ENCODE measurements at regions not wholly inside any gene's neighbourhood (a gene's known extent, or its start where the extent isn't known, plus 50 kb on each side); places are given as distances from the start of the nearest gene placed in this dataset.
"Not testable (repeated sequence)": the region's sequence is repeated elsewhere in the genome, so short reads cannot be mapped to it uniquely, and the experiment has no call there.

GRCh38 chr22:33971561-33971961 is 51.3 kb upstream of the LARGE1 start:
- DNase-seq (ENCODE audit: low spot score in 2 of 2) (no peak), ATAC-seq (no peak)
- H3K27ac Mint-ChIP-seq: no peak overlapping the region
- no peaks in the 10 kb centered on the region for H3K9me3 Mint-ChIP-seq
- peaks cover 0 to 5% of the 10 kb centered on the region in 2 donors for H3K36me3 Mint-ChIP-seq

DNA sequence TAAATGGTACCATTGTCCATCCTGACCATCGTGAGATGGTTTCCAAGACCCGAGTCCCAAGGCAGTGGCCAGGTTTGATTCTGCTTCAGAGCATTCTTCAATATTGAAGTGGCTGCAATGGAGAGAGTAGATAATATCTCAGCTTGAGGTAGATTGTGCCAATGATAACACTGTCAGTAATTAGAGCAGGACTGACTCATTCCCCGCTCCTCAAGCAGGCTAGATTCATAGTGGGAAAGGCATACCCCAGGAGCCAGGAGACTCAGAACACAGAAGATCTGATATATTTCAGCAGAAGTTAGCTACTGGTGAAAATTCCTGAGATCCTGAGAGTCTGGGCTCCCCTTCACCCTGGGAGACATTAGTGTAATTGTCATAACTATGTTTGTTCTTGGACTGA is 55.6 kb upstream of the LARGE1 start:
- ATAC-seq (no peak), DNase-seq (ENCODE audit: low spot score in 2 of 2) (no peak)
- Mint-ChIP-seq H3K9me3 (no peaks in the 10 kb centered on the region), H3K36me3 (peaks cover 0 to 5% of the 10 kb centered on the region in 2 donors), H3K27ac (no peak overlapping the region)

DNA sequence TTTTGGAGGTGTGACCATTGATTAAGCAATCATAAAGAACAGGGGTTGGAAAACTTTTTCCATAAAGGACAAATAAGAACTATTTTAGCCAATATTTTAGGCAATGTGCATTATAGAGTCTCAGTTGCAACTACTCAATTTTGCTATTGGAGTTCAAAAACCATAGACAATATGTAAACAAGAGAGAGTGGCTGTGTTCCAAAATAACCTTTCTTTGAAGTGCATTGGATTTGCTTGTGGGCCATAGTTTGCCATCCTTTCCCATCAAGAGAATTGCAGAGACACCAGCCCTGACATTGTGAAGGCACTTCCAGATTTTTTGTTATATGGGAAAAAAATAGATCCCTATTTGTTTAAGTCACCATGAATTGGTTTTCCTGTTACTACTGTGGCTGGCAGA is 63.3 kb upstream of the LARGE1 start:
- ATAC-seq (no peak), DNase-seq (ENCODE audit: low spot score in 2 of 2) (no peak)
- peaks cover 0 to 4% of the 10 kb centered on the region in 2 donors for H3K9me3 Mint-ChIP-seq

GRCh38 chr22:33984211-33984610 is 63.9 kb upstream of the LARGE1 start:
- Mint-ChIP-seq H3K9me3 (peaks cover 0 to 4% of the 10 kb centered on the region in 2 donors), H3K36me3 (no peaks in the 10 kb centered on the region), H3K27ac (no peak overlapping the region)
- no peak for DNase-seq (ENCODE audit: low spot score in 2 of 2)
- no peak for ATAC-seq

More for the DNA sequence above, 63.3 kb upstream of the LARGE1 start:
- no peaks in the 10 kb centered on the region for H3K36me3 Mint-ChIP-seq
- no peak overlapping the region for H3K27ac Mint-ChIP-seq

GRCh38 chr22:33984656-33985285 is 64.5 kb upstream of the LARGE1 start:
- ATAC-seq: no peak
- peaks cover 0 to 4% of the 10 kb centered on the region in 2 donors for H3K9me3 Mint-ChIP-seq
- no peak overlapping the region for H3K27ac Mint-ChIP-seq
- H3K36me3 Mint-ChIP-seq: no peaks in the 10 kb centered on the region
- DNase-seq (ENCODE audit: low spot score in 2 of 2): no peak

- Mint-ChIP-seq H3K27ac (no peak overlapping the region), H3K36me3 (no peaks in the 10 kb centered on the region), H3K9me3 (peaks cover 0 to 4% of the 10 kb centered on the region in 2 donors)
- no peak for DNase-seq (ENCODE audit: low spot score in 2 of 2)
- no peak for ATAC-seq
These were observed 65.2 kb upstream of the LARGE1 start for GRCh38 chr22:33985506-33985905.

DNA sequence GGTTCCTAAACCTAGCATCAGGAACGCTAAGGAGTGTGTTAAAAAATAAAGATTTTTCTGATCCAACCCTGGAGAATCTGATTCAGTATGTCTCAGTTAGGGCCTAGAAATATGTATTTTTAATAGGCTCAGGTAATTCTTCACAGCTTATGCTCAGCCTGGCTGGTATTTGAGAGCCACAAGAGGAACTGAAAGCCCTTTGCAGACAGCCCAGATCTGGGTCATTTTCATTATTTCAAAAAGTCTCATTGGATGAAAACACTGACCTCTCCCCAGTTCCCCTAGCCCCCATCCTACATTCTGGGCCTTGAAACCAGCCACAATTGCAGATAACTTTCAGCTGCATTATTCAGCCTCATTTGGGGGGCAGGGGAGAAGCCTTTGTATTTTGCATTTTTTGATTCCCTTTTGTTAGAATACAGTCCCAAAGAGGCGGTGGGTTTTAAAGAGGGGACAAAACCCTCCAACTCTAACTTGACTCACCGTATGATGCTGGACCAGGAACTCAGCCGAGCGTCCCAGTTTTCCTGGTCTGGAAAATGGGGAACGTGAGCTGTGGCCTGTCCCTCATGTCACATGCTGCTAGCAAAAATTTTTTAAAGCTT is 66.0 kb upstream of the LARGE1 start:
- peaks cover 0 to 4% of the 10 kb centered on the region in 2 donors for H3K9me3 Mint-ChIP-seq
- DNase-seq (ENCODE audit: low spot score in 2 of 2): no peak
- no peak overlapping the region for H3K27ac Mint-ChIP-seq
- ATAC-seq: no peak
- H3K36me3 Mint-ChIP-seq: no peaks in the 10 kb centered on the region

- Mint-ChIP-seq H3K27ac (no peak overlapping the region), H3K36me3 (no peaks in the 10 kb centered on the region), H3K9me3 (peaks cover 0 to 4% of the 10 kb centered on the region in 2 donors)
- ATAC-seq (no peak), DNase-seq (ENCODE audit: low spot score in 2 of 2) (no peak)
These were observed 66.7 kb upstream of the LARGE1 start for GRCh38 chr22:33986954-33987353.

- H3K36me3 Mint-ChIP-seq; DNase-seq (ENCODE audit: low spot score in 2 of 2); H3K27ac Mint-ChIP-seq; H3K9me3 Mint-ChIP-seq; ATAC-seq: not testable (repeated sequence)
These were observed 69.0 kb upstream of the LARGE1 start for GRCh38 chr22:33989263-33989662.

DNA sequence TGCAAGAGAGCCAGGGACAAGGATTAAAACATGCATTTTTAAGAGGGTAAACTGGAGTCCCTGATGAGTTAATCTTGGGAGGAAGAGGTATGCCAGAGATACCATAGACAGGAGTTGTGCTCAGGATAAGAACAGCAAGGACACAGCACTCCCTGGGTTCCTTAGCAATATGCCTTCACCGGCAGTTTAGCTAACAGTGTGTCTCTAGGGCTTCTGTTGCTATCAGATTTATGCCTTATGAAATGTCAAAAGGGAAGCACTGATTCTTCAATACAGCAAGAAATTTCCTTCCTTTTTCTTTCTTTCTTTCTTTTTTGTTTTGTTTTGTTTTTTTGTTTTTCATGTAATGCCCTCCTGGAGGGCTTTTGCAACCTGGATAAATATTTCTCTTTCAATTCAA is 71.3 kb upstream of the LARGE1 start:
- Mint-ChIP-seq H3K27ac (no peak overlapping the region), H3K36me3 (no peaks in the 10 kb centered on the region), H3K9me3 (peaks cover 0 to 7% of the 10 kb centered on the region in 2 donors)
- ATAC-seq (no peak), DNase-seq (ENCODE audit: low spot score in 2 of 2) (no peak)

- H3K27ac Mint-ChIP-seq: no peak overlapping the region
- ATAC-seq (no peak), DNase-seq (ENCODE audit: low spot score in 2 of 2) (no peak)
- peaks cover 16 to 24% of the 10 kb centered on the region in 2 donors for H3K9me3 Mint-ChIP-seq
- H3K36me3 Mint-ChIP-seq: peaks cover 0 to 7% of the 10 kb centered on the region in 2 donors
These were observed 76.5 kb upstream of the LARGE1 start for GRCh38 chr22:33996824-33997223.

GRCh38 chr22:34000879-34001526 is 80.7 kb upstream of the LARGE1 start:
- H3K9me3 Mint-ChIP-seq: peaks cover 23 to 33% of the 10 kb centered on the region in 2 donors
- H3K27ac Mint-ChIP-seq: no peak overlapping the region
- H3K36me3 Mint-ChIP-seq: peaks cover 0 to 12% of the 10 kb centered on the region in 2 donors
- no peak for ATAC-seq
- no peak for DNase-seq (ENCODE audit: low spot score in 2 of 2)

DNA sequence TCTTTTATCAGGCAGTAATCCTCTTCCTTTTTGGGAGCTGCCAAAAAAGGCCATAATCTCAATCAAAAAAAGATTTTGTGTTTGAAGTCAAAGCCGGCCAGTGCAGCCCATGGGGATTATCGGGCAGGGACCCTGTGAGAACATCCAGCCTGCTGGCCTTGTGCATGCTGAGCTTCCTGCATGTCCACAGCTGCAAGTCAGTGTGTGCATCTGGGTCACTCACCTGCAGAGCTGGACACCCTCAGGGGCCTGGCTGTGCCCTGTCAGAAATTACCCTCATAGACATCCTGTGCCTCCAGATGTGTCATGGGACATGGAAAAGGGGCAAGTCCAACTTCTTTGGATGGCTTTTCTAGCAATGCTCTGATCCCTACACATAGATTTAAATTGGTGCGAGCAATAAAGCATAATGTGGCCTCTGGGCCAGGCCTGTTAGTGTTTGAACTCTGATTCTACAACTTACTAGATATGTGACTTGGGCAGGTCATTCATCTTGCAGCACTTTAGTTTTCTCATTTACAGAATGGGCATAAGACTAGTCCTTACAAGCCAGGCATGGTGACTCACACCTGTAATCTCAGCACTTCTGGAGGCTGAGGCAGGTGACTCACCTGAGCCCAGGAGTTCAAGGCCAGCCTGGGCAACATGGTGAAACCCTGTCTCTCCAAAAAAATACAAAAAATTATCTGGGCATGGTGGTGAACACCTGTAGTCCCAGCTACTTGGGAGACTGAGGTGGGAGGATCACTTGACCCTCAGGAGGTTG is 81.6 kb upstream of the LARGE1 start:
- Mint-ChIP-seq H3K27ac (no peak overlapping the region), H3K36me3 (peaks cover 0 to 12% of the 10 kb centered on the region in 2 donors), H3K9me3 (peaks cover 23 to 33% of the 10 kb centered on the region in 2 donors)
- no peak for ATAC-seq
- DNase-seq (ENCODE audit: low spot score in 2 of 2): no peak

DNA sequence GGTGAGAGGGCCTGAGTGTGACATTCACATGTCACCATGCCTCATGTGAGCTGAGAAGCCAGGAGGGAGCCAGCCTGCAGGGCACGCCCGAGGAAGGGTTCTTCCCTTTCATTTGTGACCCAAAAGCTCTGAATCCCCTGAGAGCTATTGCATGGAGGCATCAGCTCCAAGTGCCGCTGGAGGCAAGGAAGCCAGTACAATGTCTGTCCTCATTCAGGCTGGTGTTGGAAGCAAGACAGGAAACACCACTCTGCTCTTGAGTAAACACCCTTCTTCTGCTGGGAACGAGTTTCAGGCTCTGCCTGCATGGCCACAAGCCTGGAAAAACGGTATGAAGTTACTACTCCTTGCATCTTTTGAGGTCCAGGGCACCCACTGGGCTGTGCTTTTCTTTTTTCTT is 83.8 kb upstream of the LARGE1 start:
- DNase-seq (ENCODE audit: low spot score in 2 of 2): no peak
- Mint-ChIP-seq H3K36me3 (peaks cover 0 to 5% of the 10 kb centered on the region in 2 donors), H3K9me3 (peaks cover 19 to 27% of the 10 kb centered on the region in 2 donors), H3K27ac (no peak overlapping the region)
- no peak for ATAC-seq

DNA sequence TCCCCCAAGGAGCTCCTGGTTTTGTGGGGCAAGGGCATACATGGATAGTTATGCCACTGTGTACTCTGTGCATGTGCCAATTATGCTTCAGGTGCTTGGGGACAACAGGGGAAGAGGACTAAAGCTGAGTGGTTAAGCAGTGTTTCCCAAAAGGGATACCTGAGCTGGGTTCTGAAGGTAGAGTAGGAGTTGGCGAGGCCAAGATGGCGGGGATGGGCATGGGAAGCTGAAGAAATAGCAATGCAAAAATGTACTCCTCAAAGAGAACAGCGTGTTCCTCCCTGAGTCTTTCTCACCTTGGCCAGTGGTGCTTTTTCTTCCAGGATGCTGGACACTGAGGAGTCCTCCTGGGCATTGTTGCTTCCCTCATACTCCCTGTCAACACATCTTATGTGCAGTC is 90.0 kb upstream of the LARGE1 start:
- no peak for DNase-seq (ENCODE audit: low spot score in 2 of 2)
- peaks cover 0 to 8% of the 10 kb centered on the region in 2 donors for H3K36me3 Mint-ChIP-seq
- no peak for ATAC-seq
- H3K9me3 Mint-ChIP-seq: peaks cover 23 to 31% of the 10 kb centered on the region in 2 donors
- H3K27ac Mint-ChIP-seq: no peak overlapping the region

DNA sequence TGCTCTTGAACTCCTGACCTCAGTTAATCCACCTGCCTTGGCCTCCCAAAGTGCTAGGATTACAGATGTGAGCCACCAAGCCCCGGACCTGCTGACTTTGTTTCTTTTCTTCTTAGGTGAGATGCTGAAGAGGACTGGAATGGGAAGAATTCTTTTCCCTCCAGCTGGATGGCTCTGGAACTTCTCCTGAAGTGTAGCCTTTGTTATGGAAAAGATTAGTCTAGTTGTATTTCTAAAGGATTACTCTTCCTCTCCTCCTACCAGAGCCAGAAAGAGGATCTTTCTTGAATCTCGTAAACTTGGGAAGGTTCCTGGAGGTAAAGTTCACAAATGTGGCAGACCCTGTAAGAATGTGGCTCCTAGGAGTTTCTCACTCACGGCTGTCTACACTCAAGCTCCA is 95.4 kb upstream of the LARGE1 start:
- no peak overlapping the region for H3K27ac Mint-ChIP-seq
- H3K9me3 Mint-ChIP-seq: peaks cover 17 to 29% of the 10 kb centered on the region in 2 donors
- DNase-seq (ENCODE audit: low spot score in 2 of 2) (no peak), ATAC-seq (no peak)
- H3K36me3 Mint-ChIP-seq: peaks cover 6 to 14% of the 10 kb centered on the region in 2 donors

DNA sequence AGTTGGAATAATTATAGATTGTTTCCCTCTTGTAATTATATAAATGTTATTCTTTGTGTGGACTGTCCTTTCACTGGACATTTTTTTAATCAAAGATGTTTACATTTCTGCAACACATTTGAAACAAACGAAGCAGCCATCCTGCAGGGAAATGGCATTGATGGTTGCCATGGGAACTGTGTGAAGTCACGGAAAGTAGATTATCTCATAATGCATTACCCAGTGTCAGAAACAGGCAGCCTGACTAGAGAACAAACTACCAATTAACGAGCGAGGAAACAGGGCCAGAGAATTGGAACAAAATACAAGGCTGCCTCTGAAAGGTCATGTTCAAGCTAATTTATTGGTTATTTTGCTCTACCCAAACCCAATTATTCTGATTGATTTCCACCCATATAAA is 96.9 kb upstream of the LARGE1 start:
- H3K36me3 Mint-ChIP-seq: peaks cover 6 to 14% of the 10 kb centered on the region in 2 donors
- no peak overlapping the region for H3K27ac Mint-ChIP-seq
- peaks cover 14 to 25% of the 10 kb centered on the region in 2 donors for H3K9me3 Mint-ChIP-seq
- ATAC-seq (no peak), DNase-seq (ENCODE audit: low spot score in 2 of 2) (no peak)
